Lower lobe of right lung (tissue), 2 donors: ENCODE measurements at regions not wholly inside any gene's neighbourhood (a gene's known extent, or its start where the extent isn't known, plus 50 kb on each side); places are given as distances from the start of the nearest gene placed in this dataset.
"Not testable (repeated sequence)": the region's sequence is repeated elsewhere in the genome, so short reads cannot be mapped to it uniquely, and the experiment has no call there.

Experiments
- ATAC-seq, 2 donors: fragments of 200-7000 bp; cut with Tn5 transposase; one replicate each; pipeline ENCODE4 v1.9.1; 2020 to 2022; ENCODE audit warnings: mild to moderate bottlenecking in 2 of 2, moderate library complexity in 2 of 2
- DNase-seq: peaks from one replicate; pipeline ENCODE4 v3.0.0-alpha.2; 2020
- H3K27ac ChIP-seq: fragments of 200-600 bp; one replicate; pipeline ENCODE4 v1.8.0; 2022
- H3K27me3 ChIP-seq: fragments of 200-600 bp; one replicate; pipeline ENCODE4 v1.8.0; 2022; ENCODE audit warnings: low read depth
- H3K36me3 ChIP-seq: fragments of 200-600 bp; one replicate; pipeline ENCODE4 v1.8.0; 2022; ENCODE audit warnings: mild to moderate bottlenecking
- H3K4me1 ChIP-seq: fragments of 200-600 bp; one replicate; pipeline ENCODE4 v1.8.0; 2022
- H3K4me3 ChIP-seq: fragments of 200-600 bp; one replicate; pipeline ENCODE4 v1.8.0; 2022; ENCODE audit warnings: mild to moderate bottlenecking
- H3K9me3 ChIP-seq: fragments of 200-600 bp; one replicate; pipeline ENCODE4 v1.8.0; 2022
- CTCF ChIP-seq: fragments of 200-600 bp; IDR thresholded peaks from one replicate; pipeline ENCODE4 v1.8.0; 2022; ENCODE audit warnings: antibody characterized with exemption, mild to moderate bottlenecking
- intact Hi-C: fragments of 100-400 bp; cut with DNase I; formaldehyde crosslinking; loops from one replicate; pipeline ENCODE4 v1.11.0; 2022
- donor health status: DM: no; HTN: yes; CAD: no; lungs with severe emphysema.

DNA sequence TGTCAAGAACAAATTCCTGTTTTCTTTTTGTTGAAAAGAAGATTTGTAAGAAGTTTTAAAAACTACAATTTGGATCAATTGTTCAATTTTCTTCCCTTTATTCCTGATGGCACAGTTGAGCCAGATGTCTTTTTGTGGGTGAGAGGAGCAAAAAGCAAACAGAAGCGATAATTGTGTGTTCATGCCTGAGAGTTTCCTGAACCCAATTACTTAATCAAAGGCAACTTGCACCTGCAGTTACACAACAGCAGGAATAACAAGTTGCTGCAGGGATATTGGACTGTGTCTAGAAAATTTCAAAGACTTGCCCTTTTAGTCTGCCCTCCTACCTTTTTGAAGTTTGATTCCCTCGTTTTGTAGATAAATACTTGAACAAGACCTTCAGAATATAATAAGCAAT is 383.6 kb downstream of the DSEL start:
- H3K4me3 ChIP-seq, result no peak overlapping the region
- DNase-seq (no peak), ATAC-seq (no peak)
- no peaks in the 10 kb centered on the region for H3K9me3 ChIP-seq
- TF ChIP-seq CTCF, result no peak
- no peaks in the 10 kb centered on the region for H3K4me1 ChIP-seq
- no peaks in the 10 kb centered on the region for H3K27me3 ChIP-seq
- intact Hi-C loops, result no loop called here
- no peaks in the 10 kb centered on the region for H3K36me3 ChIP-seq
- no peak overlapping the region for H3K27ac ChIP-seq

GRCh38 chr18:67131498-67131897 is 385.0 kb downstream of the DSEL start:
- H3K4me1 ChIP-seq, result no peaks in the 10 kb centered on the region
- ATAC-seq (no peak), DNase-seq (no peak)
- H3K36me3 ChIP-seq, result no peaks in the 10 kb centered on the region
- H3K27me3 ChIP-seq, result no peaks in the 10 kb centered on the region
- intact Hi-C loops, result no loop called here
- no peaks in the 10 kb centered on the region for H3K9me3 ChIP-seq
- TF ChIP-seq CTCF, result no peak
- H3K27ac ChIP-seq, result no peak overlapping the region
- H3K4me3 ChIP-seq, result no peak overlapping the region

DNA sequence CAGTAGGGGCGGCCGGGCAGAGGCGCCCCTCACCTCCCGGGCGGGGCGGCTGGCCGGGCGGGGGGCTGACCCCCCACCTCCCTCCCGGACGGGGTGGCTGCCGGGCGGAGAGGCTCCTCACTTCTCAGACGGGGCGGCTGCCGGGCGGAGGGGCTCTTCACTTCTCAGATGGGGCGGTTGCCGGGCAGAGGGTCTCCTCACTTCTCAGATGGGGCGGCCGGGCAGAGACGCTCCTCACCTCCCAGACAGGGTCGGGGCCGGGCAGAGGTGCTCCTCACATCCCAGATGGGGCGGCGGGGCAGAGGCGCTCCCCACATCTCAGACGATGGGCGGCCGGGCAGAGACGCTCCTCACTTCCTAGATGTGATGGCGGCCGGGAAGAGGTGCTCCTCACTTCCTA is 389.8 kb downstream of the DSEL start:
- H3K27me3 ChIP-seq, H3K9me3 ChIP-seq, intact Hi-C loops, H3K36me3 ChIP-seq, H3K27ac ChIP-seq, ATAC-seq, H3K4me1 ChIP-seq, DNase-seq, H3K4me3 ChIP-seq: not testable (repeated sequence)

GRCh38 chr18:67123901-67124300 is 392.6 kb downstream of the DSEL start:
- Histone ChIP-seq H3K27ac (no peak overlapping the region), H3K4me3 (no peak overlapping the region), H3K9me3 (no peaks in the 10 kb centered on the region), H3K4me1 (no peaks in the 10 kb centered on the region), H3K27me3 (no peaks in the 10 kb centered on the region), H3K36me3 (no peaks in the 10 kb centered on the region)
- DNase-seq, result no peak
- TF ChIP-seq CTCF, result no peak
- intact Hi-C loops, result no loop called here
- ATAC-seq, result peak; percentile 38 to 67

GRCh38 chr18:67117804-67118203 is 398.7 kb downstream of the DSEL start:
- DNase-seq (no peak), ATAC-seq (no peak)
- Histone ChIP-seq H3K27me3 (no peaks in the 10 kb centered on the region), H3K9me3 (no peaks in the 10 kb centered on the region), H3K4me1 (no peaks in the 10 kb centered on the region), H3K4me3 (no peak overlapping the region), H3K36me3 (no peaks in the 10 kb centered on the region), H3K27ac (no peak overlapping the region)
- intact Hi-C loops, result no loop called here
- no peak for TF ChIP-seq CTCF

GRCh38 chr18:67109535-67109934 is 407.0 kb downstream of the DSEL start:
- Histone ChIP-seq H3K27me3 (no peaks in the 10 kb centered on the region), H3K36me3 (no peaks in the 10 kb centered on the region), H3K4me3 (no peak overlapping the region), H3K9me3 (no peaks in the 10 kb centered on the region), H3K27ac (no peak overlapping the region), H3K4me1 (no peaks in the 10 kb centered on the region)
- intact Hi-C loops, result no loop called here
- ATAC-seq, result no peak
- DNase-seq, result no peak
- no peak for TF ChIP-seq CTCF
